SU-DHL-6 (cell line): ENCODE measurements at regions not wholly inside any gene's neighbourhood (a gene's known extent, or its start where the extent isn't known, plus 50 kb on each side); places are given as distances from the start of the nearest gene placed in this dataset.

Experiments used
- EZH2phosphoT487 ChIP-seq: fragments of 200-600 bp; sonication (generic), shearing (Covaris generic); conservative IDR thresholded peaks from 2 replicates; pipeline ENCODE4 v1.6.1; 2018; ENCODE audit warnings: mild to moderate bottlenecking, antibody characterized with exemption, low read length, moderate library complexity, mixed read lengths
- TF ChIP-seq, protein P1 (sequence below): fragments of 200-600 bp; sonication (generic); IDR thresholded peaks from one replicate; pipeline ENCODE4 v1.5.1; 2017; ENCODE audit warnings: antibody characterized with exemption, mild to moderate bottlenecking, low read length, moderate library complexity; ENCODE audit not compliant: insufficient read depth, poor library complexity, severe bottlenecking

DNA sequence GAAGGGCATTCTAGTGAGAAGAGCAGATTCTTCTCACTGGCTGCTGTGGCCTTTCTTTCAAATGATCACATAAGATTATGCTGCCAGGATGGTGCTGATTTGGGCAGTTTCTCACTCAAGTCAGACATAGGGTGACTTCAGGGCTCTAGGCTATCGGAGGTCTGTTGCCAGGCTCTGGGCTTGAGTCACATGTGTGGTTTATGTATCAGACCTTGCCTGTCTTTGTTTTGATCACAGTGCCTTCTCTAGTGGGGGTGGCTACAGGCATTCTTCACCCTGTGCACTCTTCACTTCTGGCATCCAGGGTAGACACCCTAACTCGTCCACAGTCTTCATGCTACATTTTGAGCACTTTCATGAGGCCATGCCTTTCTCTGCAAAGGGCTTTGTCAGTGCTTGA, 823.7 kb upstream of the MAN1A1 start:
- TF ChIP-seq, protein P1, sequence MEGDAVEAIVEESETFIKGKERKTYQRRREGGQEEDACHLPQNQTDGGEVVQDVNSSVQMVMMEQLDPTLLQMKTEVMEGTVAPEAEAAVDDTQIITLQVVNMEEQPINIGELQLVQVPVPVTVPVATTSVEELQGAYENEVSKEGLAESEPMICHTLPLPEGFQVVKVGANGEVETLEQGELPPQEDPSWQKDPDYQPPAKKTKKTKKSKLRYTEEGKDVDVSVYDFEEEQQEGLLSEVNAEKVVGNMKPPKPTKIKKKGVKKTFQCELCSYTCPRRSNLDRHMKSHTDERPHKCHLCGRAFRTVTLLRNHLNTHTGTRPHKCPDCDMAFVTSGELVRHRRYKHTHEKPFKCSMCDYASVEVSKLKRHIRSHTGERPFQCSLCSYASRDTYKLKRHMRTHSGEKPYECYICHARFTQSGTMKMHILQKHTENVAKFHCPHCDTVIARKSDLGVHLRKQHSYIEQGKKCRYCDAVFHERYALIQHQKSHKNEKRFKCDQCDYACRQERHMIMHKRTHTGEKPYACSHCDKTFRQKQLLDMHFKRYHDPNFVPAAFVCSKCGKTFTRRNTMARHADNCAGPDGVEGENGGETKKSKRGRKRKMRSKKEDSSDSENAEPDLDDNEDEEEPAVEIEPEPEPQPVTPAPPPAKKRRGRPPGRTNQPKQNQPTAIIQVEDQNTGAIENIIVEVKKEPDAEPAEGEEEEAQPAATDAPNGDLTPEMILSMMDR: no peak
- no peak for TF ChIP-seq EZH2phosphoT487
